CD4-positive, alpha-beta memory T cell (primary cell): ENCODE measurements at regions not wholly inside any gene's neighbourhood (a gene's known extent, or its start where the extent isn't known, plus 50 kb on each side); places are given as distances from the start of the nearest gene placed in this dataset.

ENCODE experiments used
- CTCF ChIA-PET: fragments of 350-600 bp; sonication (Branson Sonifier 250); formaldehyde crosslinking; loops from one replicate; lab custom pipeline; 2021; ENCODE audit warnings: inconsistent platforms; ENCODE audit not compliant: partially characterized antibody; lab: Charles Lee
- POLR2A ChIA-PET: fragments of 350-600 bp; sonication (Branson Sonifier 250); formaldehyde crosslinking; loops from one replicate; lab custom pipeline; 2021; ENCODE audit not compliant: partially characterized antibody; lab: Charles Lee
- DNase-seq, 5 donors: peaks; one replicate each; pipeline versions ENCODE4 v3.0.0 to v3.0.0-alpha.2; 2020 to 2022; ENCODE audit warnings: mixed read lengths in 1 of 5
- H3K27ac ChIP-seq: one replicate; pipeline ENCODE4 v1.7.0; 2013; ENCODE audit warnings: low read depth, low read length
- H3K27me3 ChIP-seq: 2 replicates; pipeline ENCODE4 v1.7.0; 2013; ENCODE audit warnings: mild to moderate bottlenecking, low read length, moderate library complexity; ENCODE audit not compliant: insufficient read depth
- H3K36me3 ChIP-seq: 2 replicates; pipeline ENCODE4 v1.7.0; 2013; ENCODE audit warnings: mild to moderate bottlenecking, low read length, moderate library complexity; ENCODE audit not compliant: insufficient read depth
- H3K4me1 ChIP-seq: 2 replicates; pipeline ENCODE4 v1.7.0; 2013; ENCODE audit warnings: mild to moderate bottlenecking, low read length, moderate library complexity; ENCODE audit not compliant: insufficient read depth
- H3K4me3 ChIP-seq, 2 donors: one replicate each; pipeline ENCODE4 v1.7.0; 2013; ENCODE audit warnings: low read length in 2 of 2, mild to moderate bottlenecking in 1 of 2
- H3K9me3 ChIP-seq, 2 donors: one replicate each; pipeline ENCODE4 v1.7.0; 2013; ENCODE audit warnings: low read length in 2 of 2, control low read depth in 1 of 2; ENCODE audit not compliant: control insufficient read depth in 1 of 2
- H3K27ac Mint-ChIP-seq, 7 donors: one replicate each; pipeline ENCODE4 v1.8.0; 2020 to 2021; ENCODE audit warnings: mixed read lengths in 7 of 7, mild to moderate bottlenecking in 6 of 7, inconsistent platforms in 3 of 7, moderate library complexity in 3 of 7
- H3K27me3 Mint-ChIP-seq, 2 donors: one replicate each; pipeline ENCODE4 v1.8.0; 2020 to 2021; ENCODE audit warnings: mixed read lengths in 2 of 2
- H3K36me3 Mint-ChIP-seq, 2 donors: one replicate each; pipeline ENCODE4 v1.8.0; 2020 to 2021; ENCODE audit warnings: mixed read lengths in 2 of 2, inconsistent platforms in 1 of 2, mild to moderate bottlenecking in 1 of 2
- H3K4me1 Mint-ChIP-seq, 4 donors: one replicate each; pipeline ENCODE4 v1.8.0; 2020 to 2021; ENCODE audit warnings: mixed read lengths in 4 of 4, mild to moderate bottlenecking in 1 of 4
- H3K4me3 Mint-ChIP-seq, 8 donors: one replicate each; pipeline ENCODE4 v1.8.0; 2020 to 2021; ENCODE audit warnings: mixed read lengths in 8 of 8, mild to moderate bottlenecking in 7 of 8, moderate library complexity in 6 of 8, inconsistent platforms in 3 of 8
- H3K9me3 Mint-ChIP-seq, 8 donors: one replicate each; pipeline ENCODE4 v1.8.0; 2020 to 2021; ENCODE audit warnings: mixed read lengths in 8 of 8, mild to moderate bottlenecking in 5 of 8, inconsistent platforms in 3 of 8, moderate library complexity in 1 of 8
- intact Hi-C: fragments of 100-400 bp; cut with micrococcal nuclease; formaldehyde crosslinking; loops from one replicate; pipeline ENCODE4 v1.15.1; 2023

DNA sequence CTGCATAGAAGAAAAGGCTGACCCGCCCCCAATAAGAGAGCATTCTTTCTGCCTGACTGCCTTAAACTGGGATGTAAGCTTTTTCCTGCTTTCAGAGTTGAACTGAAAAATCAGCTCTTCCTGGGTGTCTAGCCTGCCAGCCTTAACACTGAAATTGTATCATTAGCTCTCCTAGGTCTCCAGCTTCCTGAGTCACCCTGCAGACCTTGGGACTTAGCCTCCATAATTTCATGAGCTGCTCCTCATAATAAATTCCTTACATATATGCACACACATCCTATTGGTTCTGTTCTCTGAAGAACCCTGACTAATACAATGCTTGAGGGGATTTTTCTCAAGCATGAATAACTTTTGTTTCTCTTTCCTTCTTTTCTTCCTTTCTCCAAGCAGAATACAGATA, 76.4 kb upstream of the FAR2 start:
- Histone ChIP-seq H3K36me3 (no peaks in the 10 kb centered on the region), H3K4me3 (no peak overlapping the region), H3K9me3 (no peaks in the 10 kb centered on the region), H3K27ac (no peak overlapping the region), H3K4me1 (no peaks in the 10 kb centered on the region), H3K27me3 (no peaks in the 10 kb centered on the region)
- Mint-ChIP-seq H3K4me1 (peaks cover 0 to 2% (median 0%) of the 10 kb centered on the region in 4 donors), H3K4me3 (no peak overlapping the region), H3K27me3 (peaks cover 14 to 24% of the 10 kb centered on the region in 2 donors), H3K27ac (no peak overlapping the region), H3K9me3 (no peaks in the 10 kb centered on the region), H3K36me3 (no peaks in the 10 kb centered on the region)
- POLR2A ChIA-PET, result interaction anchor here (1.0 to 1.5 kb wide), 2 partner anchors 76 to 245 kb away, joined by 4 read pairs; no protein-coding TSS in a partner anchor
- peak in 1 of 5 donors; percentile 12 for DNase-seq
- CTCF ChIA-PET, result interaction anchor here (0.8 to 8.4 kb wide), 22 partner anchors 9 to 1735 kb away, joined by 3 to 137 read pairs (median 4); no protein-coding TSS in a partner anchor
- intact Hi-C loops, result loop anchor here (1.0 to 10.0 kb wide), 4 partner anchors 245 to 1772 kb away; no protein-coding TSS in a partner anchor

DNA sequence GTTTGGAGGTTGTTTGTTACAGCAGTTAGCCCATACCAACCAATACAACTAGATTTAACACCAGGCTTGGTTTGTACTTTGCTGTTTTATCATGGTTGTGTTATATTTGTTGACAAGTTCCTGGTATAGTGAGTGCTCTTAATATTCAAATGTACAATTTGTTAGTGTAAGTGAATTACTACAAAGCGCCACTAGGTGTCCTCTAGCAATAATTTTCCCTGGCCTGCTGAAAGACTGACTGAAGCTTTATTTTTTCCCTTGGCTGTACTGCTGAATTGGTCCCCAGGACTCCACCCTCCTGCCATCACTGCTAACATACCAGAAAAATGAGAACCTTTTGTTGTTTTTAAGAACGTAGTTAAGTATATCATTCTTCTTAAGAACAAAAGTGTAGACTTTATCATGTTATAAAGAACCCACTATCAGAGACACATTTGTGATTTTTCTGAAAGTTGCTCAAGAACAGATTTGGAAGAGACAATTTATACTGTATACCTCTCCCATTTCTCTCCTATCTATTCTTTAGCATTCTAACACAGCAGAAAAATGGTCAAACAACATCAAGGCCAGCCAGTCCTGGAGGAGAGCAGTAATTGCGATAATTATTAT, 75.3 kb upstream of the FAR2 start:
- H3K27ac Mint-ChIP-seq, result no peak overlapping the region
- H3K27me3 Mint-ChIP-seq, result peaks cover 13 to 18% of the 10 kb centered on the region in 2 donors
- H3K36me3 Mint-ChIP-seq, result no peaks in the 10 kb centered on the region
- H3K4me3 Mint-ChIP-seq, result no peak overlapping the region
- Histone ChIP-seq H3K27me3 (no peaks in the 10 kb centered on the region), H3K27ac (no peak overlapping the region), H3K9me3 (no peaks in the 10 kb centered on the region), H3K4me3 (no peak overlapping the region), H3K4me1 (no peaks in the 10 kb centered on the region), H3K36me3 (no peaks in the 10 kb centered on the region)
- intact Hi-C loops, result loop anchor here (1.0 to 10.0 kb wide), 4 partner anchors 244 to 1771 kb away; no protein-coding TSS in a partner anchor
- peaks cover 0 to 2% (median 0%) of the 10 kb centered on the region in 4 donors for H3K4me1 Mint-ChIP-seq
- ChIA-PET POLR2A (interaction anchor here (1.0 to 1.5 kb wide), 2 partner anchors 75 to 244 kb away, joined by 4 read pairs; no protein-coding TSS in a partner anchor), CTCF (interaction anchor here (0.8 to 8.4 kb wide), 14 partner anchors 13 to 261 kb away, joined by 3 to 137 read pairs (median 4); no protein-coding TSS in a partner anchor)
- DNase-seq, result peak; percentile 32 to 49 (median 37)
- no peaks in the 10 kb centered on the region for H3K9me3 Mint-ChIP-seq

- no peak overlapping the region for H3K4me3 Mint-ChIP-seq
- Histone ChIP-seq H3K4me1 (no peaks in the 10 kb centered on the region), H3K27me3 (no peaks in the 10 kb centered on the region), H3K9me3 (no peaks in the 10 kb centered on the region), H3K27ac (no peak overlapping the region), H3K36me3 (no peaks in the 10 kb centered on the region), H3K4me3 (no peak overlapping the region)
- H3K4me1 Mint-ChIP-seq, result no peaks in the 10 kb centered on the region
- peaks cover 2 to 3% of the 10 kb centered on the region in 2 donors for H3K27me3 Mint-ChIP-seq
- no peaks in the 10 kb centered on the region for H3K9me3 Mint-ChIP-seq
- CTCF ChIA-PET, result interaction anchor here (2.4 kb wide), 1 partner anchor 237 kb away, joined by 14 read pairs; no protein-coding TSS in a partner anchor
- no peaks in the 10 kb centered on the region for H3K36me3 Mint-ChIP-seq
- POLR2A ChIA-PET, result no interaction called here
- DNase-seq, result no peak
- intact Hi-C loops, result no loop called here
- no peak overlapping the region for H3K27ac Mint-ChIP-seq
These were observed 68.0 kb upstream of the FAR2 start for GRCh38 chr12:29081101-29081500.

DNA sequence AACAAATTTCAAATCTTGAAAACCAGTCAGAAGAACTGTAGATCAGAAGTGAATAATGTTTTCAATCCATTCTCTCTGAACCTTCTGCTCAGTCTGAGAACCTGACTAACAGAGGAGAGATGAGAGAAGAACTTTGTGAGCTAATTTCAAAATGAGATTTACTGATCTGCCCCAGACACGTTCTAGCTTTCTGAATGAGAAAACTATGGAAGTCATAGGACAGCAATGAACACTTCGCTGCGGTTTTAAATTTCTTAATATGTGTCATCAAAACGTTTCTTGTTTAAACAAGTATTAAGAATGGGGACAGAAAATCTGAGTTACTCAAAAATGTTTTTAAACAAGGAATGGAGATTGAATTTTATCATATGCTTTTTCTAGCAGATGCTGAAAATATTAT, 66.6 kb upstream of the FAR2 start:
- ChIA-PET CTCF (no interaction called here), POLR2A (no interaction called here)
- intact Hi-C loops, result no loop called here
- H3K27ac Mint-ChIP-seq, result no peak overlapping the region
- no peaks in the 10 kb centered on the region for H3K9me3 Mint-ChIP-seq
- Histone ChIP-seq H3K27me3 (no peaks in the 10 kb centered on the region), H3K4me1 (no peaks in the 10 kb centered on the region), H3K9me3 (no peaks in the 10 kb centered on the region), H3K27ac (no peak overlapping the region), H3K4me3 (no peak overlapping the region), H3K36me3 (no peaks in the 10 kb centered on the region)
- no peak for DNase-seq
- H3K27me3 Mint-ChIP-seq, result peaks cover 2% of the 10 kb centered on the region in 2 donors
- no peaks in the 10 kb centered on the region for H3K4me1 Mint-ChIP-seq
- H3K4me3 Mint-ChIP-seq, result no peak overlapping the region
- no peaks in the 10 kb centered on the region for H3K36me3 Mint-ChIP-seq

DNA sequence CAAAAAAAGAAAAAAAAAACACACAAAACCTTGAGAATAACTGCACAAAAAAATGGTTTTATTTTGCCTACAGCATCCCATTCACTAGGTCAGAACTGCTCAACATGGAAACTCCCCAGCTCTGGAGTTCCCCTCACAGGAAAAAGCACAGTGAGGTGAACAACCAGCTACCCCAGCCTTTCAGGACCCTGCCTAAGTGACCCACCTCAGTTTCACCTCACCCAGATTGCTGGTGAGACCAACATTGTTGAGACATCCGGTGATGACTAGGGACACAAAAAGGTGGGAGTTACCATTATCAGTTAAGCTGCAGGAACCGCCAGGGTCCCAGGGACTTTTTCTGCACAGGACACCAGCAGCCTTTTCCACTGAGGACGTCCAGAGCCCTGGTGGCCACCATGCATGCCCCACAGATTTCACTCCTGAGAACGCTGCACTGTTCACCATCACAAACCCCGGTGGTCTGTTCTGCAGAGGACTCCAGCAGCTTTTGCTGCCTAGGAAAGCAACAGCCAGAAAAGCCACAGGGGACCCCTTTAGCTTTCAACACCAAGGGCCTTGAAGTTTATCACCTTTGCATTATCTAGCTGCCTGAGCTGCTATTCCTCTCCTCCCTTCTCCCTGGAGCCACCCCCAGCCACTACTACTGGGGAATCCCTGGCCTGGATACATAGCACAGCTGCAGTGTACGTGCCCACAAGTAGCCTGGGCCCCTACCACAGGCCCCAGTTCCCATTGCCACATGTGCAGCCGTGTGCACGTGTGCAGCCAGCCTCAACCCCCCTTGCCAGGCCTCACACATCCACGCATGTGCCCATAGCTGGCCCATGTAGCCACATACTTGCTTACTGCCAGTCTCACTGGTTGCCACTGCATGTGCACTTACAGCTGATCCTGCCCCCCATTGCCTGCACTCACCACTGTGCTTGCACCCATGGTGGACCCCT, 62.5 kb upstream of the FAR2 start:
- H3K27ac Mint-ChIP-seq, result no peak overlapping the region
- ChIA-PET CTCF (interaction anchor here (0.9 to 8.0 kb wide), 11 partner anchors 8 to 341 kb away, joined by 3 to 120 read pairs (median 6); no protein-coding TSS in a partner anchor), POLR2A (no interaction called here)
- DNase-seq, result no peak
- H3K4me1 Mint-ChIP-seq, result peaks cover 0 to 5% (median 3%) of the 10 kb centered on the region in 4 donors
- Histone ChIP-seq H3K4me3 (no peak overlapping the region), H3K36me3 (no peaks in the 10 kb centered on the region), H3K27me3 (no peaks in the 10 kb centered on the region), H3K9me3 (no peaks in the 10 kb centered on the region), H3K27ac (no peak overlapping the region), H3K4me1 (no peaks in the 10 kb centered on the region)
- peaks cover 1 to 3% of the 10 kb centered on the region in 2 donors for H3K27me3 Mint-ChIP-seq
- intact Hi-C loops, result no loop called here
- H3K9me3 Mint-ChIP-seq, result no peaks in the 10 kb centered on the region
- no peak overlapping the region for H3K4me3 Mint-ChIP-seq
- H3K36me3 Mint-ChIP-seq, result no peaks in the 10 kb centered on the region

DNA sequence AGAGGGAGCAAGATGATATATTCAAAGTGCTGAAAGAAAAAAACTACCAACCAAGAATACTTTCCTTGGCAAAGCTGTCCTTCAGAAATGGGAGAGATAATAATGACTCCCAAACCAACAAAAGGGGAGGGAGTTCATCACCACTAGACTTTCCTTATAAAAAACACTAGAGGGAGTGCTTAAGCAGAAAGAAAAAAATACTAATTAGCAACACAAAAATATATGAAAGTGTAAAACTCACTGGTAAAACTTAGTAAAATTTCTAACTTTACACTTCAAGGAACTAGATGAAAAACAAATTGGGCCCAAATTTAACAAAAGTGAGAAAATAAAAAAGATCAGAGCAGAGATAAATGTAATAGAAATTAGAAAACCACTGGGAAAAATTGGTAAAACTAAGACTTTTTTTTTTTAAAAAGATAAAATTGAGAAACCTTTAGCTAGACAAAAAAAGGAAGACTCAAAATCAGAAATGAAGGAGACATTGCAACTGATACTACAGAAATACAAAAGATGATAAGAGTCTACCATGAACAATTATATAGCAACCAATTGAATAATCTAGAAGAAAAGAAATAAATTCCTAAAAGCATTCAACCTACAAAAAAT, 60.4 kb upstream of the FAR2 start:
- Mint-ChIP-seq H3K4me1 (peaks cover 0 to 5% (median 3%) of the 10 kb centered on the region in 4 donors), H3K4me3 (no peak overlapping the region), H3K27ac (no peak overlapping the region), H3K27me3 (peaks cover 0 to 3% of the 10 kb centered on the region in 2 donors), H3K9me3 (no peaks in the 10 kb centered on the region), H3K36me3 (no peaks in the 10 kb centered on the region)
- no peak overlapping the region for H3K27ac ChIP-seq
- ChIA-PET POLR2A (interaction anchor here (0.7 to 2.3 kb wide), 2 partner anchors 15 to 229 kb away, joined by 3 to 10 read pairs; no protein-coding TSS in a partner anchor), CTCF (interaction anchor here (0.6 to 8.0 kb wide), 12 partner anchors 10 to 375 kb away, joined by 3 to 120 read pairs (median 5); no protein-coding TSS in a partner anchor)
- no peaks in the 10 kb centered on the region for H3K9me3 ChIP-seq
- intact Hi-C loops, result loop anchor here (1.0 to 2.0 kb wide), 3 partner anchors 14 to 340 kb away; no protein-coding TSS in a partner anchor
- no peaks in the 10 kb centered on the region for H3K4me1 ChIP-seq
- H3K27me3 ChIP-seq, result no peaks in the 10 kb centered on the region
- DNase-seq, result peak in 4 of 5 donors; percentile 22 to 33 (median 31)
- H3K36me3 ChIP-seq, result no peaks in the 10 kb centered on the region
- no peak overlapping the region for H3K4me3 ChIP-seq
